ENCODE measurements at regions not wholly inside any gene's neighbourhood (a gene's known extent, or its start where the extent isn't known, plus 50 kb on each side); places are given as distances from the start of the nearest gene placed in this dataset.

- TF ChIP-seq POLR2A (IDR thresholded peaks at IDR 0.05) (no peak), CTCF (IDR thresholded peaks at IDR 0.05) (no peak), POLR2AphosphoS5 (IDR thresholded peaks at IDR 0.05) (no peak), EP300 (IDR thresholded peaks at IDR 0.05) (no peak)
- 94% methylated on average over 2 of the region's 2 CpGs for WGBS
Measured at GRCh38 chr5:153209687-153210086, 280.8 kb upstream of the GRIA1 start.

GRCh38 chr5:153211076-153211475, 279.4 kb upstream of the GRIA1 start:
- DNase-seq (ENCODE audit: low spot score in 2 of 2), result no peak
- WGBS, result 54% methylated on average over 4 of the region's 4 CpGs
- no peaks in the 10 kb centered on the region for H3K36me3 ChIP-seq

More at GRCh38 chr5:153209687-153210086, 280.8 kb upstream of the GRIA1 start:
- DNase-seq (ENCODE audit: low spot score in 2 of 2), result no peak
- Histone ChIP-seq H3K4me1 (no peaks in the 10 kb centered on the region), H3K36me3 (no peaks in the 10 kb centered on the region), H3K4me3 (no peak overlapping the region), H3K27ac (no peak overlapping the region), H3K27me3 (no peaks in the 10 kb centered on the region), H3K9me3 (no peaks in the 10 kb centered on the region)

GRCh38 chr5:153212471-153212870, 278.0 kb upstream of the GRIA1 start:
- H3K4me1 ChIP-seq, result no peaks in the 10 kb centered on the region
- no peaks in the 10 kb centered on the region for H3K36me3 ChIP-seq
- 96% methylated on average over 3 of the region's 3 CpGs for WGBS
- H3K4me3 ChIP-seq, result no peak overlapping the region
- DNase-seq (ENCODE audit: low spot score in 2 of 2), result no peak
- no peaks in the 10 kb centered on the region for H3K27me3 ChIP-seq
- H3K9me3 ChIP-seq, result no peaks in the 10 kb centered on the region
- no peak overlapping the region for H3K27ac ChIP-seq
- TF ChIP-seq CTCF (IDR thresholded peaks at IDR 0.05) (no peak), EP300 (IDR thresholded peaks at IDR 0.05) (no peak), POLR2AphosphoS5 (IDR thresholded peaks at IDR 0.05) (no peak), POLR2A (IDR thresholded peaks at IDR 0.05) (no peak)

More at GRCh38 chr5:153211076-153211475, 279.4 kb upstream of the GRIA1 start:
- H3K4me3 ChIP-seq, result no peak overlapping the region
- no peaks in the 10 kb centered on the region for H3K4me1 ChIP-seq
- H3K27ac ChIP-seq, result no peak overlapping the region
- no peaks in the 10 kb centered on the region for H3K27me3 ChIP-seq
- TF ChIP-seq CTCF (IDR thresholded peaks at IDR 0.05) (no peak), EP300 (IDR thresholded peaks at IDR 0.05) (no peak), POLR2AphosphoS5 (IDR thresholded peaks at IDR 0.05) (no peak), POLR2A (IDR thresholded peaks at IDR 0.05) (no peak)
- no peaks in the 10 kb centered on the region for H3K9me3 ChIP-seq

GRCh38 chr5:153222936-153223335, 267.5 kb upstream of the GRIA1 start:
- H3K4me3 ChIP-seq, result no peak overlapping the region
- no peak overlapping the region for H3K27ac ChIP-seq
- H3K9me3 ChIP-seq, result no peaks in the 10 kb centered on the region
- no peaks in the 10 kb centered on the region for H3K4me1 ChIP-seq
- no peak for TF ChIP-seq CTCF (IDR thresholded peaks at IDR 0.05)
- TF ChIP-seq EP300 (IDR thresholded peaks at IDR 0.05), result no peak
- TF ChIP-seq POLR2AphosphoS5 (IDR thresholded peaks at IDR 0.05), result no peak
- no peak for TF ChIP-seq POLR2A (IDR thresholded peaks at IDR 0.05)
- DNase-seq (ENCODE audit: low spot score in 2 of 2), result no peak
- H3K27me3 ChIP-seq, result no peaks in the 10 kb centered on the region
- H3K36me3 ChIP-seq, result no peaks in the 10 kb centered on the region

GRCh38 chr5:153223376-153223775, 267.1 kb upstream of the GRIA1 start:
- DNase-seq (ENCODE audit: low spot score in 2 of 2), result no peak
- 86% methylated on average over 6 of the region's 6 CpGs for WGBS
- Histone ChIP-seq H3K9me3 (no peaks in the 10 kb centered on the region), H3K27me3 (no peaks in the 10 kb centered on the region), H3K27ac (no peak overlapping the region), H3K36me3 (no peaks in the 10 kb centered on the region), H3K4me1 (no peaks in the 10 kb centered on the region), H3K4me3 (no peak overlapping the region)
- TF ChIP-seq POLR2A (IDR thresholded peaks at IDR 0.05) (no peak), POLR2AphosphoS5 (IDR thresholded peaks at IDR 0.05) (no peak), CTCF (IDR thresholded peaks at IDR 0.05) (no peak), EP300 (IDR thresholded peaks at IDR 0.05) (no peak)
